GM20000 (cell line): ENCODE measurements at regions not wholly inside any gene's neighbourhood (a gene's known extent, or its start where the extent isn't known, plus 50 kb on each side); places are given as distances from the start of the nearest gene placed in this dataset.

Source experiments
- DNase-seq: peaks from one replicate; pipeline ENCODE4 v3.0.0; 2012; ENCODE audit warnings: low spot score
- TF ChIP-seq, protein P1 (sequence below): IDR thresholded peaks from 2 replicates; pipeline ENCODE4 v1.5.1; 2012; ENCODE audit warnings: mild to moderate bottlenecking, control low read depth; ENCODE audit errors: extremely low read depth, missing control alignments

DNA sequence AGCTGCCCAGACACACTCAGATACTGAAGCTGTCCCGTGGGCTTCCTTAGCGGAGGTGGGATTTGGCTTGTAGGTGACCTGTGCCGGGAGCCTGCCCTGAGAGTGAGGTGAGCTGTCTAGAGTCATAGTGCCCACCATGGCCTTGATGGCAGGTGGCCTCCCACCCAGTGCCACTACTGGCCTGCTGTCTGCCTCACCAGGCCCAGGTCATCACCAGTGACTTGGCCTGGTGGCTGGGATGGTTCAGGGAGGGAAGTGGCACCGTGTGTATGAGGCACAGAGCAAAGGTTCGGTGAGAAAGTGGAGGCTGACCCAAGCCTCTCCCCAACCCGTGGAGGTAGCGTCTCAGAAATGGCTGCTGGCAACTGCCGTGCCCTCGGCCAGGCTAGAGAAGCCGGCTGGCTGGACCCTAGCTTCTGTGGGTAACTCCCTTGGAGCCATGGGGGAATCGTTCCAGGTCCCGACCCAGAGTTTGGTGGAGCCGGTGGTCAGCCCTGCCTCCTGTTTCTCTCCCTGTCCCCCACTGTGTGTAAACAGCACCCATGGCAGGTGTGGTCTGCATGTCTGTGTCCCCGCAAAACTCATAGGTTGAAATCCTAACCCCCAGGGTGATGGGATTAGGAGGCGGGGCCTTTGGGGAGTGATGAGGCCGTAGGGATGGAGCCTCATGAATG is 155.4 kb upstream of the C1orf174 start:
- DNase-seq, result no peak
- TF ChIP-seq, protein P1, sequence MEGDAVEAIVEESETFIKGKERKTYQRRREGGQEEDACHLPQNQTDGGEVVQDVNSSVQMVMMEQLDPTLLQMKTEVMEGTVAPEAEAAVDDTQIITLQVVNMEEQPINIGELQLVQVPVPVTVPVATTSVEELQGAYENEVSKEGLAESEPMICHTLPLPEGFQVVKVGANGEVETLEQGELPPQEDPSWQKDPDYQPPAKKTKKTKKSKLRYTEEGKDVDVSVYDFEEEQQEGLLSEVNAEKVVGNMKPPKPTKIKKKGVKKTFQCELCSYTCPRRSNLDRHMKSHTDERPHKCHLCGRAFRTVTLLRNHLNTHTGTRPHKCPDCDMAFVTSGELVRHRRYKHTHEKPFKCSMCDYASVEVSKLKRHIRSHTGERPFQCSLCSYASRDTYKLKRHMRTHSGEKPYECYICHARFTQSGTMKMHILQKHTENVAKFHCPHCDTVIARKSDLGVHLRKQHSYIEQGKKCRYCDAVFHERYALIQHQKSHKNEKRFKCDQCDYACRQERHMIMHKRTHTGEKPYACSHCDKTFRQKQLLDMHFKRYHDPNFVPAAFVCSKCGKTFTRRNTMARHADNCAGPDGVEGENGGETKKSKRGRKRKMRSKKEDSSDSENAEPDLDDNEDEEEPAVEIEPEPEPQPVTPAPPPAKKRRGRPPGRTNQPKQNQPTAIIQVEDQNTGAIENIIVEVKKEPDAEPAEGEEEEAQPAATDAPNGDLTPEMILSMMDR, result no peak

- TF ChIP-seq, protein P1, result no peak
- DNase-seq, result no peak
These were observed 156.3 kb upstream of the C1orf174 start for GRCh38 chr1:4056422-4056821.

DNA sequence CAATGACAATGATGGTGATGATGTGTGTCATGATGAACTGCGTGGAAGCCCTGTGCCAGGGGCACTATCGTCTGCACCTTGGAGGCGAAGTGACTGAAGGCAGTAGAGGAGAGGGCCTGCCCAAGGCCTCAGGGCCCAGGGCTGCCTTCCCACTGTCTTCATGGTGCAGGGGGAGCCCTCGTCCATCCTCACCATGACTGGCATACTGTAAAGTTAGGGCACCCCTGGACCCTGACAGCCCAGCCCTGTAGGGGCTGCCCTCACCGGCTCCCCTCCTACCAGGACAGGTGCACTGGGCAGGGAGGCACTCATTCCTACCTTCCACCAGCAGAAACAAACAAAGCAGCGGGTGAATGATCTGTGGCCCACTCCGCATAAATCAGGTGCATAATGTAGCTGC is 156.9 kb upstream of the C1orf174 start:
- DNase-seq, result no peak
- TF ChIP-seq, protein P1, result no peak

DNA sequence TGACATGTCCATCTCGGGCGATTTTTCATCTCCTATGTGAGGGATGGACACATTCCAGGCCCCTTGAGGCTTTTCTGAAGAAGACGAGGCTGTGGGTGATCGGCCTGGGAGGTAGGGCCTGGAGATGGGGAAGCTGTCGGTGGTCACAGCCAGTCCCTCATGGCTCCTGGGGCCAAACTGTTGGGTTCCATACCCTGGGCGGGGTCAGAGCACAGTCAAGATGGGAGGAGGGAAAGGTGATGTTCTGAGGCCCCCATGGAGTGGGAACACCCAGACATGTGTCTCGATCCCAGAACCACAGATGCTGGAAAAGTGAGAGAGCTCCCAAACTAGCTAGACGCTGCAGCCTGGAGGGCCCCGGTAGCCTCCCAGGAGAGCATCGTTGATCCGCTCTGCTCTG is 157.5 kb upstream of the C1orf174 start:
- TF ChIP-seq, protein P1, result no peak
- no peak for DNase-seq

DNA sequence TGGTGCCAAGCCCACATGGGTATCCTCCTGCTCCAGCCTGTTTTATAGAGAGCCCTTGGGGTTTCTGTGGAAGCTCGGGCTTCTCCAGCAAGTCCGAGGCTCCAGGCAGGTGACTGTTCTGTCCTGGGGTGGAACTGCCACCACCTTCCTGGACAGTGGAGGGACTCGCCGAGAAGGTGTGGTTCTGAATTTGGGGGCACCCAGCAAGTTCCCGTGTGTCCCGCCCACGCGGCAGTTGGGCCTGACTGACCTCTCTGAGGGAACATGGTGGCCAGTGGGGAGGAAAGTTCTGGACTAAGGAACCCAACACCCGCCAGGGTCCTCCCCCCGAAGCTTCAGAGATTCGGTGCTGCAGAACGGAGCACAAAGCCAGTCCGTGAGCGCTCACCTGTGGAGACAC is 158.1 kb upstream of the C1orf174 start:
- DNase-seq, result no peak
- TF ChIP-seq, protein P1, result no peak

GRCh38 chr1:4058706-4059105 is 158.6 kb upstream of the C1orf174 start:
- TF ChIP-seq, protein P1, result no peak
- DNase-seq, result no peak

- TF ChIP-seq, protein P1, result no peak
- no peak for DNase-seq
These were observed 159.2 kb upstream of the C1orf174 start for GRCh38 chr1:4059270-4059669.
